ENCODE measurements at regions not wholly inside any gene's neighbourhood (a gene's known extent, or its start where the extent isn't known, plus 50 kb on each side); places are given as distances from the start of the nearest gene placed in this dataset.
"Not testable (repeated sequence)": the region's sequence is repeated elsewhere in the genome, so short reads cannot be mapped to it uniquely, and the experiment has no call there.

GRCh38 chr1:146513754-146514153 is 284.9 kb upstream of the NOTCH2NLA start:
- H3K9ac ChIP-seq (ENCODE audit: low read depth in 1 of 2, low read length in 2 of 2); H3K4me3 ChIP-seq (ENCODE audit: low read depth in 1 of 2, low read length in 2 of 2); H3K9me3 ChIP-seq (ENCODE audit: control insufficient read depth in 1 of 2, low read length in 2 of 2); H3K27ac ChIP-seq (ENCODE audit: low read depth, low read length); H3K36me3 ChIP-seq (ENCODE audit: control insufficient read depth in 1 of 2, insufficient read depth in 2 of 2, low read length in 2 of 2); H3K4me1 ChIP-seq (ENCODE audit: control insufficient read depth in 1 of 2, insufficient read depth in 2 of 2, low read length in 2 of 2); H3K27me3 ChIP-seq (ENCODE audit: control insufficient read depth in 1 of 2, insufficient read depth in 2 of 2, low read length in 2 of 2): not testable (repeated sequence)

- not testable (repeated sequence) for H3K27ac ChIP-seq (ENCODE audit: low read depth, low read length)
Measured at GRCh38 chr1:146511047-146511777, 282.4 kb upstream of the NOTCH2NLA start.

GRCh38 chr1:146510248-146510983 is 281.6 kb upstream of the NOTCH2NLA start:
- not testable (repeated sequence) for H3K36me3 ChIP-seq (ENCODE audit: control insufficient read depth in 1 of 2, insufficient read depth in 2 of 2, low read length in 2 of 2); H3K27me3 ChIP-seq (ENCODE audit: control insufficient read depth in 1 of 2, insufficient read depth in 2 of 2, low read length in 2 of 2); H3K4me1 ChIP-seq (ENCODE audit: control insufficient read depth in 1 of 2, insufficient read depth in 2 of 2, low read length in 2 of 2); H3K9me3 ChIP-seq (ENCODE audit: control insufficient read depth in 1 of 2, low read length in 2 of 2); H3K27ac ChIP-seq (ENCODE audit: low read depth, low read length); H3K4me3 ChIP-seq (ENCODE audit: low read depth in 1 of 2, low read length in 2 of 2); H3K9ac ChIP-seq (ENCODE audit: low read depth in 1 of 2, low read length in 2 of 2)

More at GRCh38 chr1:146511047-146511777, 282.4 kb upstream of the NOTCH2NLA start:
- H3K9ac ChIP-seq (ENCODE audit: low read depth in 1 of 2, low read length in 2 of 2); H3K4me1 ChIP-seq (ENCODE audit: control insufficient read depth in 1 of 2, insufficient read depth in 2 of 2, low read length in 2 of 2); H3K9me3 ChIP-seq (ENCODE audit: control insufficient read depth in 1 of 2, low read length in 2 of 2); H3K4me3 ChIP-seq (ENCODE audit: low read depth in 1 of 2, low read length in 2 of 2); H3K36me3 ChIP-seq (ENCODE audit: control insufficient read depth in 1 of 2, insufficient read depth in 2 of 2, low read length in 2 of 2); H3K27me3 ChIP-seq (ENCODE audit: control insufficient read depth in 1 of 2, insufficient read depth in 2 of 2, low read length in 2 of 2): not testable (repeated sequence)

- not testable (repeated sequence) for H3K27me3 ChIP-seq (ENCODE audit: control insufficient read depth in 1 of 2, insufficient read depth in 2 of 2, low read length in 2 of 2); H3K4me3 ChIP-seq (ENCODE audit: low read depth in 1 of 2, low read length in 2 of 2); H3K4me1 ChIP-seq (ENCODE audit: control insufficient read depth in 1 of 2, insufficient read depth in 2 of 2, low read length in 2 of 2); H3K36me3 ChIP-seq (ENCODE audit: control insufficient read depth in 1 of 2, insufficient read depth in 2 of 2, low read length in 2 of 2); H3K27ac ChIP-seq (ENCODE audit: low read depth, low read length); H3K9me3 ChIP-seq (ENCODE audit: control insufficient read depth in 1 of 2, low read length in 2 of 2); H3K9ac ChIP-seq (ENCODE audit: low read depth in 1 of 2, low read length in 2 of 2)
Measured at GRCh38 chr1:146504121-146504520, 275.3 kb upstream of the NOTCH2NLA start.

GRCh38 chr1:146487555-146487954 is 258.7 kb upstream of the NOTCH2NLA start:
- not testable (repeated sequence) for H3K36me3 ChIP-seq (ENCODE audit: control insufficient read depth in 1 of 2, insufficient read depth in 2 of 2, low read length in 2 of 2); H3K27ac ChIP-seq (ENCODE audit: low read depth, low read length); H3K9me3 ChIP-seq (ENCODE audit: control insufficient read depth in 1 of 2, low read length in 2 of 2); H3K4me3 ChIP-seq (ENCODE audit: low read depth in 1 of 2, low read length in 2 of 2); H3K27me3 ChIP-seq (ENCODE audit: control insufficient read depth in 1 of 2, insufficient read depth in 2 of 2, low read length in 2 of 2); H3K9ac ChIP-seq (ENCODE audit: low read depth in 1 of 2, low read length in 2 of 2); H3K4me1 ChIP-seq (ENCODE audit: control insufficient read depth in 1 of 2, insufficient read depth in 2 of 2, low read length in 2 of 2)

- not testable (repeated sequence) for H3K27ac ChIP-seq (ENCODE audit: low read depth, low read length); H3K4me3 ChIP-seq (ENCODE audit: low read depth in 1 of 2, low read length in 2 of 2); H3K9me3 ChIP-seq (ENCODE audit: control insufficient read depth in 1 of 2, low read length in 2 of 2); H3K36me3 ChIP-seq (ENCODE audit: control insufficient read depth in 1 of 2, insufficient read depth in 2 of 2, low read length in 2 of 2); H3K4me1 ChIP-seq (ENCODE audit: control insufficient read depth in 1 of 2, insufficient read depth in 2 of 2, low read length in 2 of 2); H3K9ac ChIP-seq (ENCODE audit: low read depth in 1 of 2, low read length in 2 of 2); H3K27me3 ChIP-seq (ENCODE audit: control insufficient read depth in 1 of 2, insufficient read depth in 2 of 2, low read length in 2 of 2)
Measured at GRCh38 chr1:146487155-146487554, 258.3 kb upstream of the NOTCH2NLA start.

GRCh38 chr1:146486300-146487014 is 257.6 kb upstream of the NOTCH2NLA start:
- H3K36me3 ChIP-seq (ENCODE audit: control insufficient read depth in 1 of 2, insufficient read depth in 2 of 2, low read length in 2 of 2); H3K4me1 ChIP-seq (ENCODE audit: control insufficient read depth in 1 of 2, insufficient read depth in 2 of 2, low read length in 2 of 2); H3K27me3 ChIP-seq (ENCODE audit: control insufficient read depth in 1 of 2, insufficient read depth in 2 of 2, low read length in 2 of 2); H3K9ac ChIP-seq (ENCODE audit: low read depth in 1 of 2, low read length in 2 of 2); H3K27ac ChIP-seq (ENCODE audit: low read depth, low read length); H3K9me3 ChIP-seq (ENCODE audit: control insufficient read depth in 1 of 2, low read length in 2 of 2): not testable (repeated sequence)
- peak overlapping the region in 1 of 2 donors; percentile 48 for H3K4me3 ChIP-seq (ENCODE audit: low read depth in 1 of 2, low read length in 2 of 2)

- not testable (repeated sequence) for H3K27me3 ChIP-seq (ENCODE audit: control insufficient read depth in 1 of 2, insufficient read depth in 2 of 2, low read length in 2 of 2); H3K27ac ChIP-seq (ENCODE audit: low read depth, low read length); H3K36me3 ChIP-seq (ENCODE audit: control insufficient read depth in 1 of 2, insufficient read depth in 2 of 2, low read length in 2 of 2)
Measured at GRCh38 chr1:146484195-146484594, 255.4 kb upstream of the NOTCH2NLA start.

GRCh38 chr1:146479188-146479587 is 250.4 kb upstream of the NOTCH2NLA start:
- H3K4me3 ChIP-seq (ENCODE audit: low read depth in 1 of 2, low read length in 2 of 2); H3K27me3 ChIP-seq (ENCODE audit: control insufficient read depth in 1 of 2, insufficient read depth in 2 of 2, low read length in 2 of 2); H3K9me3 ChIP-seq (ENCODE audit: control insufficient read depth in 1 of 2, low read length in 2 of 2); H3K36me3 ChIP-seq (ENCODE audit: control insufficient read depth in 1 of 2, insufficient read depth in 2 of 2, low read length in 2 of 2); H3K9ac ChIP-seq (ENCODE audit: low read depth in 1 of 2, low read length in 2 of 2); H3K4me1 ChIP-seq (ENCODE audit: control insufficient read depth in 1 of 2, insufficient read depth in 2 of 2, low read length in 2 of 2); H3K27ac ChIP-seq (ENCODE audit: low read depth, low read length): not testable (repeated sequence)

More at GRCh38 chr1:146484195-146484594, 255.4 kb upstream of the NOTCH2NLA start:
- H3K4me3 ChIP-seq (ENCODE audit: low read depth in 1 of 2, low read length in 2 of 2); H3K9me3 ChIP-seq (ENCODE audit: control insufficient read depth in 1 of 2, low read length in 2 of 2); H3K9ac ChIP-seq (ENCODE audit: low read depth in 1 of 2, low read length in 2 of 2); H3K4me1 ChIP-seq (ENCODE audit: control insufficient read depth in 1 of 2, insufficient read depth in 2 of 2, low read length in 2 of 2): not testable (repeated sequence)

- not testable (repeated sequence) for H3K9ac ChIP-seq (ENCODE audit: low read depth in 1 of 2, low read length in 2 of 2); H3K4me1 ChIP-seq (ENCODE audit: control insufficient read depth in 1 of 2, insufficient read depth in 2 of 2, low read length in 2 of 2)
Measured at GRCh38 chr1:146478125-146478720, 249.4 kb upstream of the NOTCH2NLA start.

More at GRCh38 chr1:146478125-146478720, 249.4 kb upstream of the NOTCH2NLA start:
- H3K4me3 ChIP-seq (ENCODE audit: low read depth in 1 of 2, low read length in 2 of 2); H3K27ac ChIP-seq (ENCODE audit: low read depth, low read length); H3K9me3 ChIP-seq (ENCODE audit: control insufficient read depth in 1 of 2, low read length in 2 of 2); H3K36me3 ChIP-seq (ENCODE audit: control insufficient read depth in 1 of 2, insufficient read depth in 2 of 2, low read length in 2 of 2); H3K27me3 ChIP-seq (ENCODE audit: control insufficient read depth in 1 of 2, insufficient read depth in 2 of 2, low read length in 2 of 2): not testable (repeated sequence)
